Posterior cingulate gyrus (tissue), 11 donors: ENCODE measurements at regions not wholly inside any gene's neighbourhood (a gene's known extent, or its start where the extent isn't known, plus 50 kb on each side); places are given as distances from the start of the nearest gene placed in this dataset.
A peak's percentile ranks its signal among the peaks of the same experiment; 100 is the strongest.
"Not testable (repeated sequence)": the region's sequence is repeated elsewhere in the genome, so short reads cannot be mapped to it uniquely, and the experiment has no call there.

ENCODE experiments used
- DNase-seq, 10 donors: peaks; one replicate each; pipeline versions ENCODE4 v3.0.0 to v3.0.0-alpha.2; 2020 to 2021; ENCODE audit warnings: mixed read lengths in 3 of 10
- intact Hi-C: fragments of 100-400 bp; cut with DNase I; formaldehyde crosslinking; loops from one replicate; pipeline ENCODE4 v1.15.1; 2023

DNA sequence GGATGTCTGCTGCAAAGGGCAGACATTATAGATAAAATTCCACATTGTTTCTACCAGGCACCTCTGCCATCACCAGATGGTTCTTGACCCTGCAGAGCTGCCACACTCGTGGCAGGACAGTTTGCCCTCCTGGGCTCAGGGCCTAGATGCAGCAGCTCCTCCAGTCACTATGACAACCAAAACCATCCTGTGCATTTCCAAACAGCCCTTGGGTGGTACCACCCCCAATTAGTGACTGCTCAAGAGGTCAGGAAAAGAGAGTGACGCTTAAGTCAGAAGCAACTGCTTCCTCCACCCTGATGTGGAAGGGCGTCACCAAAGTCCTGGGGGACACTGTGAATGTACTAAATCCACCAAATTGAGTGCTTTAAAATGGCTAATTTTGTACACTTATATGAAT lies 109.2 kb downstream of the C16orf95 start:
- intact Hi-C loops: no loop called here

DNA sequence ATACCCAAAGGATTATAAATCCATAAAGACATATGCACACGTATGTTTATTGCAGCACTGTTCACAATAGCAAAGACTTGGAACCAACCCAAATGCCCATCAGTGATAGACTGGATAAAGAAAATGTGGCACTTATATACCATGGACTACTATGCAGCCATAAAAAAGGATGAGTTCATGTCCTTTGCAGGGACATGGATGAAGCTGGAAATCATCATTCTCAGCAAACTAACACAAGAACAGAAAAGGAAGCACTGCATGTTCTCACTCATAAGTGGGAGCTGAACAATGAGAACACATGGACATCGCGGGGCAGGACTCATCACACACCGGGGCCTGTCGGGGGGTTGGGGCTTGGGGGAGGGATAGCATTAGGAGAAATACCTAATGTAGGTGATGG lies 108.2 kb downstream of the C16orf95 start:
- DNase-seq, intact Hi-C loops: not testable (repeated sequence)

More for the DNA sequence above, 109.2 kb downstream of the C16orf95 start:
- no peak for DNase-seq

- DNase-seq: no peak
- intact Hi-C loops: no loop called here
These were observed 107.2 kb downstream of the C16orf95 start for GRCh38 chr16:87209808-87210512.

DNA sequence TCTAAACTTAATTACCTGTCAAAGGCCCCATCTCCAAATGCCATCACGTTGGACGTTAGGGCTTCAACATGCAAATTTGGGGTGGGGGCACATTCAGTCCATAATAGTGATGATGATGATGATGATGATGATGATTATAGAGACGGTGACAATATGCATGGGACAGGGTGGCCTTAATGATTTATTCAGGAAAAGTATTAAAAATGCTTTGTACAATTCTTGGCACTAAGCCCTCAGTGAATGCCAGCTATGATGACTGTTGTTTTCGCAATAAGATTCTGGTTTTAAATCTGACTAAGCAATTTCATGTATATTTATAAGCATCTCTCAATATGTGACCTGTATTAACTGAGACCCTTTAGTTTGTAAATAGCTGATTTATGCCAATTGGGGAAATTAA lies 106.3 kb downstream of the C16orf95 start:
- DNase-seq: no peak
- intact Hi-C loops: no loop called here

DNA sequence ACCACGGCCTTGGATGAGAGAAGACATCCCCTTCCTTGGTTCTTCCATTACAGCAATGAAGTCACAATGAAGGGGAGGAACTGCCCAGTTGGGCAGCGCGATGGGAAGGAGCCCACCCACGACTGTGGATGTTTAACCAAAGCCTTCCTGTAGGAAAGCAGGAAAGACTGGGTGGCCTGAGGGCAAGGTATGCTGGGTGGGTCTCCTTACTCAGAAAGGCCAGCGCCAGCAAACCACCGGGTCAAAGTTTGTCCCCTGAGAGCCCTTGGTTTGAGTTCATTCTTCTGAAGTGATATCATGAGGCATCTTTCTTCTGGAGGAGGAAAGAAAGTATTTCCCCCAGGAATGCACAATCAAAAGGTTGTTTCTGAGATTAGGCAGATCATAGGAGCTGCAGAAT lies 105.2 kb downstream of the C16orf95 start:
- DNase-seq: no peak
- intact Hi-C loops: no loop called here

- DNase-seq: no peak
- intact Hi-C loops: no loop called here
These were observed 103.7 kb downstream of the C16orf95 start for GRCh38 chr16:87213536-87213935.

GRCh38 chr16:87216148-87216840 lies 100.9 kb downstream of the C16orf95 start:
- intact Hi-C loops: no loop called here
- DNase-seq: peak in 5 of 10 donors; percentile 24 to 90 (median 58)

DNA sequence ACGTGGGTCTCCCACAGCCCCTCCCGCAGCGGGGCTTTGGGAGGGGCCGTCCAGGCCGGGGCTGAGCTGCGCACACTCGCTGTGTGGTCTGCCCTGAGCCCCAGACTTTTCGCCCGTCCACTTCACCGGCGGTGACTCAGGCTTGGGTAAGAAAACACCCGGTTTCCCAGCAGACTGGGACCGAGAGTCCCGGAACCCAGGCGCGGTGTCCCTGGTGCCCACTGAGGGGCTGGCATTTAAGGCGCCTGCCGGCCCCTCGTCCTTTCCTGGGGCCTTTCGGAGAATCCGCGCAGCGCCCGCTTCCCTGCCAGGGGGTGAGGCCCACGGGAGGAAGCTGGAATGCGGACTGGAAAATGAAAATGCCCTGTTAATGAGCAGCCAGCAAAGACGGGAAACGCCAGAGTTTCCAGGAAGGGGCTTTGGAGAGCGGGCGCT lies 100.3 kb downstream of the C16orf95 start:
- no peak for DNase-seq
- intact Hi-C loops: no loop called here

DNA sequence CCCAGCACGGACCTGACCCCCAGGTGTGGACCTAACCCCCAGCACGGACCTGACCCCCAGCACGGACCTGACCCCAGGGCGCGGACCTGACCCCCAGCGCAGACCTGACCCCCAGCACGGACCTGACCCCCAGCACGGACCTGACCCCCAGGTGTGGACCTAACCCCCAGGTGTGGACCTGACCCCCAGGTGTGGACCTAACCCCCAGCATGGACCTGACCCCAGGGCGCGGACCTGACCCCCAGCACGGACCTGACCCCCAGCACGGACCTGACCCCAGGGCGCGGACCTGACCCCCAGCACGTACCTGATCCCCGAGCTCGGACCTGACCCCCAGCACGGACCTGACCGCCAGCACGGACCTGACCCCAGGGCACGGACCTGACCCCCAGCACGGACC lies 99.4 kb downstream of the C16orf95 start:
- intact Hi-C loops, DNase-seq: not testable (repeated sequence)

GRCh38 chr16:87218281-87219055 lies 98.7 kb downstream of the C16orf95 start:
- intact Hi-C loops: no loop called here
- peak in 1 of 10 donors; percentile 67 for DNase-seq

DNA sequence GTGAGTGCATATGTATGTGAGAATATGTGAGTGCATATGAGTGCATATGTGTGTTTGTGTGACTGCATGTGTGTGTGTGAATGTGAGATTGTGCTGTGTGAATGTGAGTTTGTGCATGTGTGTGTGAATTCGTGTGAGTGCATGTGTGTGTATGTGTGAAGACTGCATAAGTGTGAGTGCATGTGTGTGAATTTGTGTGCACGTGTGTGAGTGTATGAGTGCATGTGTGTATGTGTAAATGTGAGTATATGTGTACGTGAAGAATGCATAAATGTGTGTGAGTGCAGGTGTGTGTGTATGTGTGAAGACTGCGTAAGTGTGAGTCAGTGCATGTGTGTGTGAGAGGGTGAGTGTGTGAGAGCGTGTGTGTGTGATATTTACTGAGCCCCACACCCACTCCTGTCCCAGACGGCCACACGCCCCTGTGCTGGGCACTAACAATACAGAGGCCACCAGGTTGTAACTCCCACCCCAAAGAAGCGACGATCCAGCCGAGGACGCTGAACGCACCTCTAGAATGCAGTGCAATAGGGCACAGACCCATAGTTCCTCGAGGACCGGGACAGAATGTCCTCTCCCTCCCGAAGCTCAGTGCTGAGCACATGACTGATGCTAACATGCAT lies 97.8 kb downstream of the C16orf95 start:
- intact Hi-C loops: no loop called here
- no peak for DNase-seq

DNA sequence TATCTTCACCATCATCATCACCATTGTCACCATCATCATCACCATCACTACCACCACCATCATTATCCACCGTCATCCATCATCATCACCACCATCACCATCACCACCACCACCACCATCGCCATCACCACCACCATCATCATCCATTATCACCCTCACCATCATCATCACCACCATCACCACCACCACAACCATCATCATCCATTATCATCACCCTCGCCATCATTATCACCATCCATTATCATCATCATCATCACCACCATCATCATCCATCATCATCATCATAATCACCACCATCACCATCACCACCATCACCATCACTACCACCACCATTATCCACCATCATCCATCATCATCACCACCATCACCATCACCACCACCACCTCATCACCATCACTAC lies 95.6 kb downstream of the C16orf95 start:
- intact Hi-C loops: no loop called here
- no peak for DNase-seq

DNA sequence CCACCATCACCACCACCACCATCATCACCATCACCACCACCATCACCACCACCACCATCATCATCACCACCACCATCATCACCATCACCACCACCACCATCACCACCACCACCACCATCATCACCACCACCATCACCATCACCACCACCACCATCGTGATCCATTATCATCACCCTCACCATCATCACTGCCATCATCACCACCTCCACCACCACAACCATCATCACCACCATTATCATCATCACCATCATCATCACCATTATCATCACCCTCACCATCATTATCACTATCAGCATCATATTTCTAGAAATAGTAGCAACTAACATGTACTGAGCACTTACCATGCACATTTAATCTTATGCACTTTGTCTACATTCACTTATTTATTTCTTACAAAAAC lies 94.9 kb downstream of the C16orf95 start:
- no peak for DNase-seq
- intact Hi-C loops: no loop called here

GRCh38 chr16:87223656-87224248 lies 93.4 kb downstream of the C16orf95 start:
- intact Hi-C loops: no loop called here
- DNase-seq: no peak

DNA sequence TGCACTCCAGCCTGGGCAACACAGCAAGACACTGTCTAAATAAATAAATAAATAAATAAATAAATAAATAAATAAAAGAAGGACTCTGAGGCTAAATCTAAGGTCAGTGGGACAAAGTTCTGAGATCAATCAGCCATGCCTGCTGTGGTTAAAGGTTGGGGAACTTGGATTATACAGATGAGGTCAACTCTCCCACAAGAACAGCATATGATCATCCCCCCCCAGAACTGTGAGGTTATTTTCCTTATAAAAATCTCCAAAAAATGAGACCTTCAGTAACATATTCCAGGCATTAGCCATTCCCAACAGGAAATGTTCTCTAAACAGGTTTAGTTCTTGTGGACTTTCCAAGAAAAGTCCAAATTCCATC lies 90.3 kb downstream of the C16orf95 start:
- intact Hi-C loops: no loop called here
- DNase-seq: no peak

DNA sequence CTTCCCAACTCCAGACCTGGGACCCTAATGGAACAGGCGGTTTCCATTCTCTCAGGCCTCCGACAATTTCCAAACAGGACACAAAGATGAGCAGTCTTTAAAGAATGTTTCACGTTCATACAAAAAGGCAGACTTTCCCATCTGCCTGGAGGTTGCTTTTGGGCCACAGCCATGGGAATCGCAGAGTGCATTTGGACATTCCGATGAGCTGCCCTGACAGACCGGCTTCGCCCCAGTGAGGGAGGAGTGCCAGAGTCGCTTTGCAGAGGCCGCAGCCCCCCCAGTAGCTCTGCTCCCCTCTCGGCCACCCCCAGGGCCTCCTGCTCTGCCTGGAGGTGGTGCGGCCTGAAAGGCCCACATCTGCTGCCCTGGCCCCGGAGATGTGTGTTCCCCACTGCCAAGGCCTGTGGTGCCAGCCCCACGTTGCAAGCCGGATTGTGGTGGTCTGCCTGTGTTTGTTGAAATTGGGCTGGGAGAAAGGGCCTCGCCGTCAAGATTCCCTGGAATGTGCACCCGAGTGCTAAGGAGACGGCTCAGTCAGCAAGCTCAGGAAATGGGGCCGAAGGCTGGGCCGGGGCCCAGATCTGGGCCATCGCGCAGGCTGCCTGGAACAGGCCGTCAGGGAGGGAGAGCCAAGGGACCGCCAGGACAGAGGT lies 89.8 kb downstream of the C16orf95 start:
- peak in 3 of 10 donors; percentile 24 to 82 (median 71) for DNase-seq
- intact Hi-C loops: no loop called here

DNA sequence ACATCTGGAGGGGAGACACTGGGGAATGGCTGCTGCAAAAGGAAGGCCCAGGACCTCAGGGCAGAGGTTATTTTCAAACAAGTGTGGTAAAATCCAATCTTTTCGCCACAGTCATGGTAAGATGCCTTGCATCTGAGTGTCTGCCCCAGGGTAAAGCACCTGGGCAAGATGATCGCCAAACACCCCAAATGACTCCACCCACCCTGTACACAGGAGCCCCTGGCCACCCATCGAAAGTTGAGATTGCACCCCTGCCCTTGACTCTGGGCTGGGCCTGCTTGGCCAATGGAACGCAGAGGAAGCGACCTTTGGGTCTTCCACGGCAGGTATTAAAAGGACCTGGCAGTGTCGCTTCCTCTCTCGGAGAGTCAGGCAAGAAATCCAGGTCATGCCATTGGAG lies 88.8 kb downstream of the C16orf95 start:
- DNase-seq: peak in 1 of 10 donors; percentile 51
- intact Hi-C loops: no loop called here

DNA sequence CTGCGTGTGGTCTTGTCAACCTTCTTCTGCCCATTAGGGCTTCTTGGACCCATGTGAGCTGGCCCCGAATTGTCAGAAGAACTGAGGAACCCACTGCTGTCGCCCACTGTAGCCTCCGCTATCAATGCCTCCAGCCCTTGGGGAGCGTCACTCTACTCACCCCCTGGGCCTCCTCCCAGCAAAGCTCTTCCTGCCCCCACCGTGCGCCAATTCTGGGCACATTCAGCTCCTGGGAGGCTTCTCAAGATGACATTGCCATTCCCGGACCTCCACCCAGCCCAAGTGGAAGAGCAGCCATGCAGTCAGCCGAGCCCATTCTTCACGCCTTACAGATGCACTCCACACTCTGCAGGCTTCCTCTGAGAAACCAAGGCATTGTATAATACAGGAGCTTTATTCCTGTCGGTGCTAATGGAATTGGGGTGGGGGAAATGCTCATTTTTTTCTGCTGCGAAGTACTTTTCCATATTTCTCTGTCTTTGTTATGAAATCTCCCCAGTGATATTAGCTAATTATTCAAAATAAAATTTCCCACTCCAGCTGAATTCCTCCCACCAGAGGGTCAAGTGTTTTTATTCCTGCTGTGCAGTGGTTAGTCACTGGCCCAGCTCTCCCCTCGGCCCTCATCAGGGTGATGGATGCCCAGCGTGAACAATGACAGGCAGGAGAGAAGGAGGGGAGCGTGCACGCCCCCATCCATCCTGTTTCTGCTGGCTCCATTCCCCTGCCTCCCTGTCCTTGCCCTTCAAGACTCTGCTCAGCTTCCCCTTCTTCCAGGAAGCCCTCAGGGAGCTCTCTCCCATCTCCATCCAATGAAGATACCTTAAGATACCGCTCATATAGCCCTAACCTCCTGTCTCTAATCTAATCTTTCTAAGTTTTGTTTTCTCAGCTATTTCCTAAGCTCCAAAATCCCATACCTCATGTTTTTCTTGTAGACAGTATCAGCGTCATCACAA lies 87.7 kb downstream of the C16orf95 start:
- DNase-seq: peak in 1 of 10 donors; percentile 51
- intact Hi-C loops: no loop called here

- intact Hi-C loops: no loop called here
- DNase-seq: no peak
These were observed 86.6 kb downstream of the C16orf95 start for GRCh38 chr16:87230571-87230970.
